ENCODE measurements at regions not wholly inside any gene's neighbourhood (a gene's known extent, or its start where the extent isn't known, plus 50 kb on each side); places are given as distances from the start of the nearest gene placed in this dataset.

DNA sequence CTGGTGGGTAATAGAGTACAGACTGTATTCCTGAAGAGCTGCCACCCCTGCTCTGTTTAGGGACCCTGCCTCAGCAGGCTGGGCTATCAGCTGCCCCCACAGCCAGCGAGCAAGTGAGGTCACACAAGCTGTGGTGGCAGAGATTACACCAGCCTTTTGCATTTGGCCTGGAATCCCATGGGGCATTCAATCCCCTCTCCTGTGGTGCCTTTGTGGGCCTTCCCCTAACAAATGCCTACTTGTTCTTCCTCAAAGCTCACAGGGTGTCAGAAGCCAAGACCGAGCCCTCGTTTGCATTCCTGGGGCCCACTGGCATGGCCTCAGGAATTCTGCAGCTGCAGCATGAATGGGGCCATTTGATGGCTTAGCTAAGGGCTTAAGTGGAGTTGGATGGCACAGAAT lies 212.7 kb upstream of the PHYHIPL start (continued):
- TF ChIP-seq, protein P1, sequence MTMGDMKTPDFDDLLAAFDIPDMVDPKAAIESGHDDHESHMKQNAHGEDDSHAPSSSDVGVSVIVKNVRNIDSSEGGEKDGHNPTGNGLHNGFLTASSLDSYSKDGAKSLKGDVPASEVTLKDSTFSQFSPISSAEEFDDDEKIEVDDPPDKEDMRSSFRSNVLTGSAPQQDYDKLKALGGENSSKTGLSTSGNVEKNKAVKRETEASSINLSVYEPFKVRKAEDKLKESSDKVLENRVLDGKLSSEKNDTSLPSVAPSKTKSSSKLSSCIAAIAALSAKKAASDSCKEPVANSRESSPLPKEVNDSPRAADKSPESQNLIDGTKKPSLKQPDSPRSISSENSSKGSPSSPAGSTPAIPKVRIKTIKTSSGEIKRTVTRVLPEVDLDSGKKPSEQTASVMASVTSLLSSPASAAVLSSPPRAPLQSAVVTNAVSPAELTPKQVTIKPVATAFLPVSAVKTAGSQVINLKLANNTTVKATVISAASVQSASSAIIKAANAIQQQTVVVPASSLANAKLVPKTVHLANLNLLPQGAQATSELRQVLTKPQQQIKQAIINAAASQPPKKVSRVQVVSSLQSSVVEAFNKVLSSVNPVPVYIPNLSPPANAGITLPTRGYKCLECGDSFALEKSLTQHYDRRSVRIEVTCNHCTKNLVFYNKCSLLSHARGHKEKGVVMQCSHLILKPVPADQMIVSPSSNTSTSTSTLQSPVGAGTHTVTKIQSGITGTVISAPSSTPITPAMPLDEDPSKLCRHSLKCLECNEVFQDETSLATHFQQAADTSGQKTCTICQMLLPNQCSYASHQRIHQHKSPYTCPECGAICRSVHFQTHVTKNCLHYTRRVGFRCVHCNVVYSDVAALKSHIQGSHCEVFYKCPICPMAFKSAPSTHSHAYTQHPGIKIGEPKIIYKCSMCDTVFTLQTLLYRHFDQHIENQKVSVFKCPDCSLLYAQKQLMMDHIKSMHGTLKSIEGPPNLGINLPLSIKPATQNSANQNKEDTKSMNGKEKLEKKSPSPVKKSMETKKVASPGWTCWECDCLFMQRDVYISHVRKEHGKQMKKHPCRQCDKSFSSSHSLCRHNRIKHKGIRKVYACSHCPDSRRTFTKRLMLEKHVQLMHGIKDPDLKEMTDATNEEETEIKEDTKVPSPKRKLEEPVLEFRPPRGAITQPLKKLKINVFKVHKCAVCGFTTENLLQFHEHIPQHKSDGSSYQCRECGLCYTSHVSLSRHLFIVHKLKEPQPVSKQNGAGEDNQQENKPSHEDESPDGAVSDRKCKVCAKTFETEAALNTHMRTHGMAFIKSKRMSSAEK (CRISPR knock-in tag; IDR thresholded peaks at IDR 0.05; ENCODE audit: borderline replicate concordance) = no peak
- no peak for TF ChIP-seq TP53 (CRISPR knock-in tag; IDR thresholded peaks at IDR 0.05)
- 0 out of 2 replicates have a peak, but pooled peaks have one; percentile 24 for TF ChIP-seq SMAD3 (CRISPR knock-in tag; IDR thresholded peaks at IDR 0.05; ENCODE audit: borderline replicate concordance)
- TF ChIP-seq ZNF121 (CRISPR knock-in tag; IDR thresholded peaks at IDR 0.05) = no peak
- TF ChIP-seq FOXK1 (CRISPR knock-in tag; IDR thresholded peaks at IDR 0.05) = peak; percentile 54; the same call in 1 of the 2 replicates
- peak; percentile 87 for TF ChIP-seq ZNF423 (CRISPR knock-in tag; IDR thresholded peaks at IDR 0.05)
- TF ChIP-seq MYBL2 (CRISPR knock-in tag; IDR thresholded peaks at IDR 0.05) = 0 out of 2 replicates have a peak, but pooled peaks have one; percentile 48
- TF ChIP-seq CDX4 (CRISPR knock-in tag; IDR thresholded peaks at IDR 0.05; ENCODE audit: borderline replicate concordance) = no peak
- peak; percentile 45; the same call in 1 of the 2 replicates for TF ChIP-seq FOXP1 (CRISPR knock-in tag; IDR thresholded peaks at IDR 0.05; ENCODE audit: borderline replicate concordance)
- TF ChIP-seq ETV6 (CRISPR knock-in tag; IDR thresholded peaks at IDR 0.05) = peak; percentile 80
- TF ChIP-seq MAX (CRISPR knock-in tag; IDR thresholded peaks at IDR 0.05) = 0 out of 2 replicates have a peak, but pooled peaks have one; percentile 48
- peak; percentile 91 for TF ChIP-seq TEAD4 (CRISPR knock-in tag; IDR thresholded peaks at IDR 0.05)
- TF ChIP-seq, protein P2, sequence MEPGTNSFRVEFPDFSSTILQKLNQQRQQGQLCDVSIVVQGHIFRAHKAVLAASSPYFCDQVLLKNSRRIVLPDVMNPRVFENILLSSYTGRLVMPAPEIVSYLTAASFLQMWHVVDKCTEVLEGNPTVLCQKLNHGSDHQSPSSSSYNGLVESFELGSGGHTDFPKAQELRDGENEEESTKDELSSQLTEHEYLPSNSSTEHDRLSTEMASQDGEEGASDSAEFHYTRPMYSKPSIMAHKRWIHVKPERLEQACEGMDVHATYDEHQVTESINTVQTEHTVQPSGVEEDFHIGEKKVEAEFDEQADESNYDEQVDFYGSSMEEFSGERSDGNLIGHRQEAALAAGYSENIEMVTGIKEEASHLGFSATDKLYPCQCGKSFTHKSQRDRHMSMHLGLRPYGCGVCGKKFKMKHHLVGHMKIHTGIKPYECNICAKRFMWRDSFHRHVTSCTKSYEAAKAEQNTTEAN (CRISPR knock-in tag; IDR thresholded peaks at IDR 0.05) = 0 out of 2 replicates have a peak, but pooled peaks have one; percentile 60
- TF ChIP-seq CREB1 (CRISPR knock-in tag; IDR thresholded peaks at IDR 0.05) = no peak
- TF ChIP-seq TEAD1 (CRISPR knock-in tag; IDR thresholded peaks at IDR 0.05) = peak; percentile 92; the same call in 1 of the 2 replicates
- TF ChIP-seq E2F4 (CRISPR knock-in tag; IDR thresholded peaks at IDR 0.05; ENCODE audit: borderline replicate concordance, low read depth) = no peak
- 0 out of 2 replicates have a peak, but pooled peaks have one; percentile 34 for TF ChIP-seq NFE2L1 (CRISPR knock-in tag; IDR thresholded peaks at IDR 0.05)
- no peak for TF ChIP-seq NR1H2 (CRISPR knock-in tag; IDR thresholded peaks at IDR 0.05)
- TF ChIP-seq, protein P3, sequence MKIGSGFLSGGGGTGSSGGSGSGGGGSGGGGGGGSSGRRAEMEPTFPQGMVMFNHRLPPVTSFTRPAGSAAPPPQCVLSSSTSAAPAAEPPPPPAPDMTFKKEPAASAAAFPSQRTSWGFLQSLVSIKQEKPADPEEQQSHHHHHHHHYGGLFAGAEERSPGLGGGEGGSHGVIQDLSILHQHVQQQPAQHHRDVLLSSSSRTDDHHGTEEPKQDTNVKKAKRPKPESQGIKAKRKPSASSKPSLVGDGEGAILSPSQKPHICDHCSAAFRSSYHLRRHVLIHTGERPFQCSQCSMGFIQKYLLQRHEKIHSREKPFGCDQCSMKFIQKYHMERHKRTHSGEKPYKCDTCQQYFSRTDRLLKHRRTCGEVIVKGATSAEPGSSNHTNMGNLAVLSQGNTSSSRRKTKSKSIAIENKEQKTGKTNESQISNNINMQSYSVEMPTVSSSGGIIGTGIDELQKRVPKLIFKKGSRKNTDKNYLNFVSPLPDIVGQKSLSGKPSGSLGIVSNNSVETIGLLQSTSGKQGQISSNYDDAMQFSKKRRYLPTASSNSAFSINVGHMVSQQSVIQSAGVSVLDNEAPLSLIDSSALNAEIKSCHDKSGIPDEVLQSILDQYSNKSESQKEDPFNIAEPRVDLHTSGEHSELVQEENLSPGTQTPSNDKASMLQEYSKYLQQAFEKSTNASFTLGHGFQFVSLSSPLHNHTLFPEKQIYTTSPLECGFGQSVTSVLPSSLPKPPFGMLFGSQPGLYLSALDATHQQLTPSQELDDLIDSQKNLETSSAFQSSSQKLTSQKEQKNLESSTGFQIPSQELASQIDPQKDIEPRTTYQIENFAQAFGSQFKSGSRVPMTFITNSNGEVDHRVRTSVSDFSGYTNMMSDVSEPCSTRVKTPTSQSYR (CRISPR knock-in tag; IDR thresholded peaks at IDR 0.05) = peak; percentile 73; the same call in 1 of the 2 replicates
- no peak for TF ChIP-seq HMGA2 (CRISPR knock-in tag; IDR thresholded peaks at IDR 0.05)
